Astrocyte of the cerebellum (primary cell): ENCODE measurements at regions not wholly inside any gene's neighbourhood (a gene's known extent, or its start where the extent isn't known, plus 50 kb on each side); places are given as distances from the start of the nearest gene placed in this dataset.

Experiments
- DNase-seq: peaks from one replicate; pipeline ENCODE4 v3.0.0-alpha.2; 2011; ENCODE audit warnings: low read depth
- H3K4me3 ChIP-seq: 2 replicates; pipeline ENCODE4 v1.5.1; 2011; ENCODE audit warnings: mild to moderate bottlenecking, low read depth, low read length, moderate library complexity
- in situ Hi-C: cut with HindIII; loops from 2 replicates; pipeline ENCODE4 v1.10.0; 2017; ENCODE audit warnings: low sequenced_read_pairs
- TF ChIP-seq, protein P1 (sequence below): IDR thresholded peaks from 2 replicates; pipeline ENCODE4 v1.5.1; 2012; ENCODE audit warnings: low read length, low read depth, moderate library complexity, mild to moderate bottlenecking; ENCODE audit errors: missing control alignments

- TF ChIP-seq, protein P1, sequence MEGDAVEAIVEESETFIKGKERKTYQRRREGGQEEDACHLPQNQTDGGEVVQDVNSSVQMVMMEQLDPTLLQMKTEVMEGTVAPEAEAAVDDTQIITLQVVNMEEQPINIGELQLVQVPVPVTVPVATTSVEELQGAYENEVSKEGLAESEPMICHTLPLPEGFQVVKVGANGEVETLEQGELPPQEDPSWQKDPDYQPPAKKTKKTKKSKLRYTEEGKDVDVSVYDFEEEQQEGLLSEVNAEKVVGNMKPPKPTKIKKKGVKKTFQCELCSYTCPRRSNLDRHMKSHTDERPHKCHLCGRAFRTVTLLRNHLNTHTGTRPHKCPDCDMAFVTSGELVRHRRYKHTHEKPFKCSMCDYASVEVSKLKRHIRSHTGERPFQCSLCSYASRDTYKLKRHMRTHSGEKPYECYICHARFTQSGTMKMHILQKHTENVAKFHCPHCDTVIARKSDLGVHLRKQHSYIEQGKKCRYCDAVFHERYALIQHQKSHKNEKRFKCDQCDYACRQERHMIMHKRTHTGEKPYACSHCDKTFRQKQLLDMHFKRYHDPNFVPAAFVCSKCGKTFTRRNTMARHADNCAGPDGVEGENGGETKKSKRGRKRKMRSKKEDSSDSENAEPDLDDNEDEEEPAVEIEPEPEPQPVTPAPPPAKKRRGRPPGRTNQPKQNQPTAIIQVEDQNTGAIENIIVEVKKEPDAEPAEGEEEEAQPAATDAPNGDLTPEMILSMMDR, result no peak
- in situ Hi-C loops, result no loop called here
- DNase-seq, result no peak
- no peak overlapping the region for H3K4me3 ChIP-seq
Observed at GRCh38 chr6:93592417-93592816, 173.1 kb upstream of the EPHA7 start.

DNA sequence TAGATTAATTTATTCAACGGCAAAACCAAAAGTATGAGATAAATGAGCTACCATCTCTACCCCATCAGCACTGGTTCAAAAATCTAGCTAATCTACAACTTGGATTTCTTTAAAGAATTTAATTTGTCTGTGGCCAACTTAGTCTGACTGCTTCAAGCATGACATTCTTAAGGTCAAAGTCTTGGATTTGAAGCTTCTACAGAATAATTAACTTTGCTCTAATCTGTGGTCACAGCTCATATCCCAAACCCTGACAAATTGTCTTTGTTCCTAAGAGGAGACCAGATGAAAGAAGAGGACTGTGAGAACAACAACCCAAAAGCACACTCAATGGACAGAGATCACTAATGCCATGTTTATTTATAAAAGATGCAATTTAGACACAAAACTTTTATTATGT lies 166.9 kb upstream of the EPHA7 start:
- in situ Hi-C loops, result no loop called here
- no peak for DNase-seq
- no peak overlapping the region for H3K4me3 ChIP-seq
- TF ChIP-seq, protein P1, result no peak

DNA sequence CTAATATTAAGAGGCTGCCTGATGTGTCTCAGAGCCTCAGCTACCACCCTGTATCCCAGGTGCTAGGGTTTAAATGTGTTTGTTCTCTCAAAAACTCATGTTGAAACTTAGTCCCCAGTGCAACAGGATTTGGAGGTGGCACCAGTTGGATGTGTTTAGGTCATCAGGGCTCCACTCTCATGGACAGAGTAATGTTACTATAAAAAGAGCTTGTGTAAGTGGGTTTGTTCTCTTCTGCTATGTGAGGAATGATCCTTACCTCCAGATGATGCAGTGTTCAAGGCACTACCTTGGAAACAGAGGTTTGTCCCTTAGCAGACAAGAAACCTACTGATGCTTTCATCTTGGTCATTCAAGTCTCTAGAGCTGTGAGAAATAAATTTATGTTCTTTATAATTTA lies 164.9 kb upstream of the EPHA7 start:
- H3K4me3 ChIP-seq, result no peak overlapping the region
- no peak for DNase-seq
- in situ Hi-C loops, result no loop called here
- TF ChIP-seq, protein P1, result no peak

GRCh38 chr6:93581371-93581770 lies 162.0 kb upstream of the EPHA7 start:
- TF ChIP-seq, protein P1, result no peak
- H3K4me3 ChIP-seq, result no peak overlapping the region
- in situ Hi-C loops, result no loop called here
- DNase-seq, result no peak

DNA sequence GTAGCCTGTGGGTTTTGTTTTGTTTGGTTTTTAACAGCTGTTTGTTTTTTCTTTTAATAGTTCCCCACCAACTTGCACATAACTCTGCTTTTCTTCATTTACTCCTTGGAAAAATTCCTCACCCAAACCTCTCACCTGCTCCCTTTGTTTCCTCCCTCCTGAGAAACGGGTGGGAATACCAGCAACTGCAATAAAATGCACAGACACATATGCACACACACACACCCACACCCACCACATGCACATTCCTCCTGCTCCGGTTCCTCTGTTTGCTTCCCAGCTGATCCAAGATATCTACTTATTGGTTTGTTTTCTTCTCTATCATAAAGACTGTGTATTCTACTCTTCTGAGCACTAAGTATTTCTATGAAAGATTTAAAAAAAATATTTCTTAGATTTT lies 161.1 kb upstream of the EPHA7 start:
- in situ Hi-C loops, result no loop called here

DNA sequence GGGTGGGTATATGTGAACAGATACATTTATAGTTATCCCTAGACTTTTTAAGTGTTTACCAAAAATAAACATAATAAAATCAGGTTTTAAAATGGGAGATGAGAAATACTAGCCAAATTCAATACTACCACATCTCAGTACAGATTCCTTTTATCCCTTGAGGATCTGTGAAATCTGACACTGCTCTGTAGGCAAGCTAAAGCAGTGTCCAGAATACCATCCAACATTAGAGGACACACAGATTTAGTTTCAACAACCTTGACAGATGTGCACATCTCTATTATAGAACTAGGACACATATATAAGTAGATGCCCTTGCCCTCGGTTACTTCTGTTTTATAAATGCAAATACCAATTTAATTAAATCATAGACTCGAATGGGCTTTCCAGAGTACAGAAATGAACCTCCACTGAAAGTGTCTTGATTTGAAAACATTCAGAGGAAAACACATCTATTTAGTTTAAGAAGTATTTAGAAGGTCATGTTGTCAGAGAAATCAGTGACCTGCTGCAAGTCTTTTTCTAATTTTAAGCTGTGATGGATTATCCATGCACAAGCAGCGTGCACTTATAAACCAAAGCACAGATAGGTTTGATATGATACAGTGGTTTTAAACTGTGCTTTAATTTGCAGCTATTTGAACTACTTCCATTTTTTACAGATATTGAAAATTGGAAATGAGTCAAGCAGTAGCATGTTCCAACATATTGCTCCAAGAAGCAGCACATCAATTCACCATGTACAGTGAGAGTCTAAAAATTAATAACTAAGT lies 156.3 kb upstream of the EPHA7 start:
- no peak for DNase-seq
- no peak overlapping the region for H3K4me3 ChIP-seq
- TF ChIP-seq, protein P1, result no peak
- in situ Hi-C loops, result no loop called here

More for the DNA sequence above, 161.1 kb upstream of the EPHA7 start:
- no peak overlapping the region for H3K4me3 ChIP-seq
- no peak for DNase-seq
- TF ChIP-seq, protein P1, result no peak
